ENCODE measurements at regions not wholly inside any gene's neighbourhood (a gene's known extent, or its start where the extent isn't known, plus 50 kb on each side); places are given as distances from the start of the nearest gene placed in this dataset.

DNA sequence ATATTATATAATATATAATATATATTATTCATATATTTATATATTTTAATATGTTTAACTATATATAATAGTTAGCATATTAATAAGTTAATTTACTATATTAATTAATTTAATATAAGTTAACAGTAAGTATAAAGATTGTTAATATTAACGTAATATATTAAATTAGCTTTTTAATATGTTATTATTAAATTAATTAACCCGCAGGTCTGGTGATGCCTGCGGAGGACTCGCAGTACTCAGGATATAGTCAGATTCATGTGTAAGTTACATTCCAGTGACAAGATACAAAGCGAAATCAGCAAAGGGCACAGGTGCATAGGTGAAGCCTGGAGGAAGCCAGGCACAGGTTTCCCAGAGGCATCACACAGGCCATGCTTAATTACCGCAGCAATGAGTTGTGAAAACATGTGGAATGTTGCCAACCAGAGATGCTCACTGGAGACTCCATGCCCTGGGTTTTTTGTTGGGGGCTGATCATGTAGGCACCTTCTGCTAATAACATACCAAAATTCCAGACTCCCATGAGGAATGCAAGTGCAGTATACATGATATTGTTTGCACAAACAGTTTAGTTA, 130.4 kb upstream of the MPHOSPH6 start (continued):
- TF ChIP-seq, protein P1, sequence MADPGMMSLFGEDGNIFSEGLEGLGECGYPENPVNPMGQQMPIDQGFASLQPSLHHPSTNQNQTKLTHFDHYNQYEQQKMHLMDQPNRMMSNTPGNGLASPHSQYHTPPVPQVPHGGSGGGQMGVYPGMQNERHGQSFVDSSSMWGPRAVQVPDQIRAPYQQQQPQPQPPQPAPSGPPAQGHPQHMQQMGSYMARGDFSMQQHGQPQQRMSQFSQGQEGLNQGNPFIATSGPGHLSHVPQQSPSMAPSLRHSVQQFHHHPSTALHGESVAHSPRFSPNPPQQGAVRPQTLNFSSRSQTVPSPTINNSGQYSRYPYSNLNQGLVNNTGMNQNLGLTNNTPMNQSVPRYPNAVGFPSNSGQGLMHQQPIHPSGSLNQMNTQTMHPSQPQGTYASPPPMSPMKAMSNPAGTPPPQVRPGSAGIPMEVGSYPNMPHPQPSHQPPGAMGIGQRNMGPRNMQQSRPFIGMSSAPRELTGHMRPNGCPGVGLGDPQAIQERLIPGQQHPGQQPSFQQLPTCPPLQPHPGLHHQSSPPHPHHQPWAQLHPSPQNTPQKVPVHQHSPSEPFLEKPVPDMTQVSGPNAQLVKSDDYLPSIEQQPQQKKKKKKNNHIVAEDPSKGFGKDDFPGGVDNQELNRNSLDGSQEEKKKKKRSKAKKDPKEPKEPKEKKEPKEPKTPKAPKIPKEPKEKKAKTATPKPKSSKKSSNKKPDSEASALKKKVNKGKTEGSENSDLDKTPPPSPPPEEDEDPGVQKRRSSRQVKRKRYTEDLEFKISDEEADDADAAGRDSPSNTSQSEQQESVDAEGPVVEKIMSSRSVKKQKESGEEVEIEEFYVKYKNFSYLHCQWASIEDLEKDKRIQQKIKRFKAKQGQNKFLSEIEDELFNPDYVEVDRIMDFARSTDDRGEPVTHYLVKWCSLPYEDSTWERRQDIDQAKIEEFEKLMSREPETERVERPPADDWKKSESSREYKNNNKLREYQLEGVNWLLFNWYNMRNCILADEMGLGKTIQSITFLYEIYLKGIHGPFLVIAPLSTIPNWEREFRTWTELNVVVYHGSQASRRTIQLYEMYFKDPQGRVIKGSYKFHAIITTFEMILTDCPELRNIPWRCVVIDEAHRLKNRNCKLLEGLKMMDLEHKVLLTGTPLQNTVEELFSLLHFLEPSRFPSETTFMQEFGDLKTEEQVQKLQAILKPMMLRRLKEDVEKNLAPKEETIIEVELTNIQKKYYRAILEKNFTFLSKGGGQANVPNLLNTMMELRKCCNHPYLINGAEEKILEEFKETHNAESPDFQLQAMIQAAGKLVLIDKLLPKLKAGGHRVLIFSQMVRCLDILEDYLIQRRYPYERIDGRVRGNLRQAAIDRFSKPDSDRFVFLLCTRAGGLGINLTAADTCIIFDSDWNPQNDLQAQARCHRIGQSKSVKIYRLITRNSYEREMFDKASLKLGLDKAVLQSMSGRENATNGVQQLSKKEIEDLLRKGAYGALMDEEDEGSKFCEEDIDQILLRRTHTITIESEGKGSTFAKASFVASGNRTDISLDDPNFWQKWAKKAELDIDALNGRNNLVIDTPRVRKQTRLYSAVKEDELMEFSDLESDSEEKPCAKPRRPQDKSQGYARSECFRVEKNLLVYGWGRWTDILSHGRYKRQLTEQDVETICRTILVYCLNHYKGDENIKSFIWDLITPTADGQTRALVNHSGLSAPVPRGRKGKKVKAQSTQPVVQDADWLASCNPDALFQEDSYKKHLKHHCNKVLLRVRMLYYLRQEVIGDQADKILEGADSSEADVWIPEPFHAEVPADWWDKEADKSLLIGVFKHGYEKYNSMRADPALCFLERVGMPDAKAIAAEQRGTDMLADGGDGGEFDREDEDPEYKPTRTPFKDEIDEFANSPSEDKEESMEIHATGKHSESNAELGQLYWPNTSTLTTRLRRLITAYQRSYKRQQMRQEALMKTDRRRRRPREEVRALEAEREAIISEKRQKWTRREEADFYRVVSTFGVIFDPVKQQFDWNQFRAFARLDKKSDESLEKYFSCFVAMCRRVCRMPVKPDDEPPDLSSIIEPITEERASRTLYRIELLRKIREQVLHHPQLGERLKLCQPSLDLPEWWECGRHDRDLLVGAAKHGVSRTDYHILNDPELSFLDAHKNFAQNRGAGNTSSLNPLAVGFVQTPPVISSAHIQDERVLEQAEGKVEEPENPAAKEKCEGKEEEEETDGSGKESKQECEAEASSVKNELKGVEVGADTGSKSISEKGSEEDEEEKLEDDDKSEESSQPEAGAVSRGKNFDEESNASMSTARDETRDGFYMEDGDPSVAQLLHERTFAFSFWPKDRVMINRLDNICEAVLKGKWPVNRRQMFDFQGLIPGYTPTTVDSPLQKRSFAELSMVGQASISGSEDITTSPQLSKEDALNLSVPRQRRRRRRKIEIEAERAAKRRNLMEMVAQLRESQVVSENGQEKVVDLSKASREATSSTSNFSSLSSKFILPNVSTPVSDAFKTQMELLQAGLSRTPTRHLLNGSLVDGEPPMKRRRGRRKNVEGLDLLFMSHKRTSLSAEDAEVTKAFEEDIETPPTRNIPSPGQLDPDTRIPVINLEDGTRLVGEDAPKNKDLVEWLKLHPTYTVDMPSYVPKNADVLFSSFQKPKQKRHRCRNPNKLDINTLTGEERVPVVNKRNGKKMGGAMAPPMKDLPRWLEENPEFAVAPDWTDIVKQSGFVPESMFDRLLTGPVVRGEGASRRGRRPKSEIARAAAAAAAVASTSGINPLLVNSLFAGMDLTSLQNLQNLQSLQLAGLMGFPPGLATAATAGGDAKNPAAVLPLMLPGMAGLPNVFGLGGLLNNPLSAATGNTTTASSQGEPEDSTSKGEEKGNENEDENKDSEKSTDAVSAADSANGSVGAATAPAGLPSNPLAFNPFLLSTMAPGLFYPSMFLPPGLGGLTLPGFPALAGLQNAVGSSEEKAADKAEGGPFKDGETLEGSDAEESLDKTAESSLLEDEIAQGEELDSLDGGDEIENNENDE (IDR thresholded peaks at IDR 0.05; ENCODE audit: insufficient replicate concordance, low read length): no peak

Measured in H1 (cell line).